Sigmoid colon (tissue), 4 donors: ENCODE measurements at regions not wholly inside any gene's neighbourhood (a gene's known extent, or its start where the extent isn't known, plus 50 kb on each side); places are given as distances from the start of the nearest gene placed in this dataset.

ENCODE experiments used
- POLR2A ChIP-seq, 2 donors: fragments of 450-650 bp; IDR thresholded peaks; one replicate each; pipeline ENCODE4 v1.6.1; 2016; ENCODE audit warnings: antibody characterized with exemption in 2 of 2, mild to moderate bottlenecking in 2 of 2, moderate library complexity in 2 of 2
- POLR2AphosphoS5 ChIP-seq, 4 donors: sonication (generic); formaldehyde crosslinking; IDR thresholded peaks; one replicate each; pipeline ENCODE4 v1.6.1; 2017; ENCODE audit warnings: antibody characterized with exemption in 4 of 4
- TF ChIP-seq, protein P1 (sequence below), 4 experiments: fragments of 450-650 bp in 3 of 4; fragments of 200-600 bp in 1 of 4; IDR thresholded peaks; one replicate each; pipeline ENCODE4 v1.5.1; 2016 to 2019; ENCODE audit warnings: antibody characterized with exemption in 4 of 4, mild to moderate bottlenecking in 3 of 4, moderate library complexity in 2 of 4

DNA sequence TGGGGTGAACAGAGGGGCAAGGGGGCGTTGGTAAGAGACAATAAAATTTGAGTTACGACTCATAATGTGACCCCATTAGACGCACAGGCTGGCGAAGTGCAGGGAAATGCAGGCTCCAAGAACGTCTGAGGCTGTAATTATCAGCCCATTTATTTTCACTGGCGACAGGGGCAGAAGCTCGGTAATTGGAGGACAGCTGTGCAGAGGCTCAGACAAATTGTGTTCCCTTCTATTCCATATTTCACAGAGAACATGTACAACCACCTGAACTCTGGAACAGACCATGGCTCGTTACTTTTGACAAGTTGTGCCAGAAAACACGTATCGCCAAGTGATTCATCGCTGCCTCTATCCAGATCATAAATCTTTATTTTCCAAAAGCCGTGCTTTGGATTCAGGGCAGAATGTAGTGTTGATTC is 137.3 kb upstream of the FRMD4A start:
- TF ChIP-seq, protein P1, sequence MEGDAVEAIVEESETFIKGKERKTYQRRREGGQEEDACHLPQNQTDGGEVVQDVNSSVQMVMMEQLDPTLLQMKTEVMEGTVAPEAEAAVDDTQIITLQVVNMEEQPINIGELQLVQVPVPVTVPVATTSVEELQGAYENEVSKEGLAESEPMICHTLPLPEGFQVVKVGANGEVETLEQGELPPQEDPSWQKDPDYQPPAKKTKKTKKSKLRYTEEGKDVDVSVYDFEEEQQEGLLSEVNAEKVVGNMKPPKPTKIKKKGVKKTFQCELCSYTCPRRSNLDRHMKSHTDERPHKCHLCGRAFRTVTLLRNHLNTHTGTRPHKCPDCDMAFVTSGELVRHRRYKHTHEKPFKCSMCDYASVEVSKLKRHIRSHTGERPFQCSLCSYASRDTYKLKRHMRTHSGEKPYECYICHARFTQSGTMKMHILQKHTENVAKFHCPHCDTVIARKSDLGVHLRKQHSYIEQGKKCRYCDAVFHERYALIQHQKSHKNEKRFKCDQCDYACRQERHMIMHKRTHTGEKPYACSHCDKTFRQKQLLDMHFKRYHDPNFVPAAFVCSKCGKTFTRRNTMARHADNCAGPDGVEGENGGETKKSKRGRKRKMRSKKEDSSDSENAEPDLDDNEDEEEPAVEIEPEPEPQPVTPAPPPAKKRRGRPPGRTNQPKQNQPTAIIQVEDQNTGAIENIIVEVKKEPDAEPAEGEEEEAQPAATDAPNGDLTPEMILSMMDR (IDR thresholded peaks at IDR 0.05), result no peak
- TF ChIP-seq POLR2A (IDR thresholded peaks at IDR 0.05) (no peak), POLR2AphosphoS5 (IDR thresholded peaks at IDR 0.05) (peak in 1 of 4 donors; percentile 39)
